Endothelial cell of umbilical vein (primary cell): ENCODE measurements at regions not wholly inside any gene's neighbourhood (a gene's known extent, or its start where the extent isn't known, plus 50 kb on each side); places are given as distances from the start of the nearest gene placed in this dataset.

Experiments used
- BruUV-seq: library from RNA; stranded (reverse); fragments of 400-500 nt; replicated peaks from 2 replicates; lab custom pipeline; 2021; lab: Mats Ljungman, UMichigan
- CTCF ChIA-PET: fragments of 300-600, 350-600 bp; sonication (Branson Sonifier 250); formaldehyde crosslinking; loops from one replicate; lab custom pipeline; 2021; ENCODE audit warnings: antibody characterized with exemption, inconsistent platforms; lab: Charles Lee
- POLR2A ChIA-PET: fragments of 300-600, 350-600 bp; sonication (Branson Sonifier 250); formaldehyde crosslinking; loops from one replicate; lab custom pipeline; 2021; ENCODE audit warnings: antibody characterized with exemption, inconsistent platforms; lab: Charles Lee
- DNase-seq: peaks from one replicate; pipeline ENCODE4 v3.0.0-alpha.2; 2011; ENCODE audit warnings: low read depth, low spot score
- FAIRE-seq: peaks from 2 replicates; lab custom pipeline; 2011; peaks lifted over from hg19 to GRCh38; lab: Jason Lieb, UNC
- H2AFZ ChIP-seq: 2 replicates; pipeline ENCODE4 v1.6.0; 2012; ENCODE audit warnings: low read depth, low read length, control low read depth, inconsistent platforms
- H3K27ac ChIP-seq: 2 replicates; pipeline ENCODE4 v1.5.1; 2011; ENCODE audit warnings: low read depth, mild to moderate bottlenecking, control low read depth, low read length, moderate library complexity; ENCODE audit not compliant: insufficient read depth
- H3K27me3 ChIP-seq, 2 experiments: 2 replicates each; pipeline versions ENCODE4 v1.6.0 to v1.6.1; 2011; ENCODE audit warnings: low read length in 2 of 2, mixed read lengths in 1 of 2; ENCODE audit not compliant: control insufficient read depth in 2 of 2, insufficient read depth in 2 of 2
- H3K36me3 ChIP-seq, 2 experiments: 2 replicates in 1 of 2; 3 replicates in 1 of 2; pipeline ENCODE4 v1.5.1; 2011; ENCODE audit warnings: low read length in 2 of 2, mild to moderate bottlenecking in 1 of 2, moderate library complexity in 1 of 2; ENCODE audit not compliant: control insufficient read depth in 2 of 2, insufficient read depth in 2 of 2; ENCODE audit errors: extremely low read depth in 1 of 2
- H3K4me1 ChIP-seq: 3 replicates; pipeline ENCODE4 v1.5.1; 2011; ENCODE audit warnings: mild to moderate bottlenecking, low read length; ENCODE audit not compliant: control insufficient read depth, insufficient read depth; ENCODE audit errors: extremely low read depth
- H3K4me2 ChIP-seq: 2 replicates; pipeline ENCODE4 v1.6.1; 2011; ENCODE audit warnings: low read length, control low read depth, mixed read lengths; ENCODE audit not compliant: insufficient read depth
- H3K4me3 ChIP-seq, 3 experiments: fragments of 200-600 bp in 1 of 3; sonication (generic), shearing (Covaris generic) in 1 of 3; replicated peaks in 1 of 3; 2 replicates each; pipeline ENCODE4 v1.5.1; 2011 to 2016; ENCODE audit warnings: control low read depth in 3 of 3, low read length in 3 of 3, mild to moderate bottlenecking in 2 of 3, inconsistent platforms in 1 of 3, low read depth in 1 of 3, moderate library complexity in 1 of 3; ENCODE audit not compliant: insufficient read depth in 1 of 3
- H3K79me2 ChIP-seq: 2 replicates; pipeline ENCODE4 v1.6.0; 2012; ENCODE audit warnings: low read length, inconsistent platforms; ENCODE audit not compliant: control insufficient read depth, insufficient read depth
- H3K9ac ChIP-seq: replicated peaks from 2 replicates; pipeline ENCODE3; 2011; ENCODE audit warnings: low read length, control low read depth; ENCODE audit not compliant: insufficient read depth; ENCODE audit errors: extremely low read depth
- H3K9me1 ChIP-seq: replicated peaks from 3 replicates; pipeline ENCODE4 v1.6.0; 2011; ENCODE audit warnings: mild to moderate bottlenecking, low read length; ENCODE audit not compliant: control insufficient read depth, insufficient read depth; ENCODE audit errors: extremely low read depth
- H3K9me3 ChIP-seq: replicated peaks from 2 replicates; pipeline ENCODE4 v1.5.1; 2012; ENCODE audit warnings: low read length, inconsistent platforms; ENCODE audit not compliant: control insufficient read depth, insufficient read depth
- H4K20me1 ChIP-seq: replicated peaks from 2 replicates; pipeline ENCODE3; 2011; ENCODE audit warnings: mild to moderate bottlenecking, low read length; ENCODE audit not compliant: control insufficient read depth, insufficient read depth; ENCODE audit errors: extremely low read depth
- CTCF ChIP-seq, 2 donors: IDR thresholded peaks; 1 replicate in 1 of 2; 2 replicates in 1 of 2; pipeline ENCODE4 v1.5.1; 2011; ENCODE audit warnings: low read length in 2 of 2, mild to moderate bottlenecking in 2 of 2, moderate library complexity in 2 of 2, control low read depth in 1 of 2, inconsistent platforms in 1 of 2, low read depth in 1 of 2; ENCODE audit not compliant: insufficient read depth in 1 of 2; ENCODE audit errors: extremely low read depth in 1 of 2
- EZH2 ChIP-seq: IDR thresholded peaks from 2 replicates; pipeline ENCODE4 v1.6.1; 2012; ENCODE audit warnings: borderline replicate concordance, low read depth, mild to moderate bottlenecking, moderate library complexity, low read length, inconsistent platforms; ENCODE audit not compliant: severe bottlenecking
- FOS ChIP-seq: IDR thresholded peaks from 2 replicates; pipeline ENCODE4 v1.6.1; 2011; ENCODE audit warnings: mild to moderate bottlenecking, low read length, moderate library complexity, borderline replicate concordance; ENCODE audit not compliant: insufficient read depth
- GATA2 ChIP-seq: IDR thresholded peaks from 2 replicates; pipeline ENCODE4 v1.7.0; 2011; ENCODE audit warnings: low read depth, mild to moderate bottlenecking, moderate library complexity, mixed read lengths, low read length; ENCODE audit not compliant: insufficient read length, insufficient read depth
- JUN ChIP-seq: IDR thresholded peaks from 2 replicates; pipeline ENCODE4 v1.6.1; 2011; ENCODE audit warnings: borderline replicate concordance, low read depth; ENCODE audit not compliant: insufficient read length, insufficient read depth
- MAX ChIP-seq: IDR thresholded peaks from 2 replicates; pipeline ENCODE4 v1.6.1; 2011; ENCODE audit not compliant: insufficient read depth, insufficient read length
- MYC ChIP-seq: IDR thresholded peaks from one replicate; pipeline ENCODE4 v1.6.1; 2011; ENCODE audit warnings: mild to moderate bottlenecking, low read depth, low read length
- POLR2A ChIP-seq: IDR thresholded peaks from 2 replicates; pipeline ENCODE4 v1.6.1; 2012; ENCODE audit warnings: low read depth, mild to moderate bottlenecking, control low read depth, low read length
- POLR2AphosphoS5 ChIP-seq: IDR thresholded peaks from 2 replicates; pipeline ENCODE4 v1.6.1; 2012; ENCODE audit warnings: low read depth, mild to moderate bottlenecking, control low read depth, low read length, moderate library complexity; ENCODE audit not compliant: insufficient read depth
- dilution Hi-C: fragments of 300-500 bp; cut with MboI; formaldehyde crosslinking; loops from one replicate; pipeline ENCODE4 v1.15.0; 2019; ENCODE audit warnings: low sequenced_read_pairs; ENCODE audit not compliant: extremely low pct_ligation_motif_present
- intact Hi-C: fragments of 100-400 bp; cut with micrococcal nuclease; formaldehyde crosslinking; loops from one replicate; pipeline ENCODE4 v1.10.0; 2022

- TF ChIP-seq POLR2A (no peak), GATA2 (no peak), CTCF (IDR thresholded peaks at IDR 0.05; ENCODE audit: extremely low read depth in 1 of 2, insufficient read depth in 1 of 2, low read depth in 1 of 2, low read length in 2 of 2) (no peak), MYC (no peak), JUN (no peak), POLR2AphosphoS5 (no peak), FOS (no peak), EZH2 (no peak), MAX (no peak)
- no peak overlapping the region for H3K4me3 ChIP-seq
- FAIRE-seq (no peak), DNase-seq (no peak)
- H3K36me3 ChIP-seq, result no peaks in the 10 kb centered on the region
- no peaks in the 10 kb centered on the region for H3K27me3 ChIP-seq
- no peaks in the 10 kb centered on the region for H4K20me1 ChIP-seq
- no TSS peak for BruUV-seq
- no peak overlapping the region for H2AFZ ChIP-seq
- no peak overlapping the region for H3K4me2 ChIP-seq
- no peak overlapping the region for H3K9ac ChIP-seq
- POLR2A ChIA-PET, result no interaction called here
- H3K9me1 ChIP-seq, result no peaks in the 10 kb centered on the region
- no peaks in the 10 kb centered on the region for H3K79me2 ChIP-seq
- H3K9me3 ChIP-seq, result no peaks in the 10 kb centered on the region
- CTCF ChIA-PET, result no interaction called here
- intact Hi-C loops, result no loop called here
- H3K4me1 ChIP-seq, result no peaks in the 10 kb centered on the region
- no peak overlapping the region for H3K27ac ChIP-seq
- dilution Hi-C loops, result no loop called here
Measured at GRCh38 chr2:77954931-77955330, 432.8 kb upstream of the LRRTM4 start.
